ENCODE measurements at regions not wholly inside any gene's neighbourhood (a gene's known extent, or its start where the extent isn't known, plus 50 kb on each side); places are given as distances from the start of the nearest gene placed in this dataset.

DNA sequence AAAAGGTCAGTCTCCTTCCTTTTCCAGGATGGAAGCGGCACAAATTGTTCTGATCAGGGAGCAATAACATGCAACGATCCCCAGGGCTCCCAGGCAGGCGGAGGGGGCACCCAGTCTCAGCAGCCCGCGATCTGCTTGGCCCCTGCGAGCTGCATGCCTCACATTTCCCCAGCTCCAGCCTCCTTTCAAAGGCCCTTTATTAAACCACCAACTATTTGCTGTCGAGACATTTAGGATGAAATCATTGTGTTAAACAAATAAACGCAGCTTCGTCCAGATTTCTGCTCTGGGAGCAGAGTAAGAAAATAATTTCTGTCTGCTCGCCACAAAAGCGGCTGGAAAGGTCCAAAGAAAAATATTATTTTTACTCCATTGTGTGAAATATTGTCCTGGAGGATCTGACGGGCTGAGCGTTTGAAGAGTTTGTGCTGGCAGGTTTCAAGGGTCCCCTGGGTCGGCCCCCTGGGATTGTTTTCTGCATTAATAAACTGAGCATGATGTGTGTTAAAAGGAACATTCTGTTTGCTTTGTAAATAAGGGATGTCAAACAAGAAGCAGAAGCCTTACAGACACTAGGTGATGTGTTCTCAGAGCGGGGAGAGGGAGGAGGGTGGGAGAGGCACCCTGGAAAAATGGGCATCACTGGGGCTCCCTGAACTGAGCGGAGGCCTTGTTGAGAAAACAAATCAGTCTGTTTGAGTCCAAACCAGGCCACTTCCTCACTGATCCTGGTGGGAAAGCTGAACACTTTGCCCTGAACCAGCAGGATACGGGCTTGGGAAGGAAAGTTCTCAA is 110.1 kb downstream of the FOXD1 start:
- Histone ChIP-seq H3K4me3 (no peak overlapping the region), H3K9me3 (no peaks in the 10 kb centered on the region), H3K27ac (no peak overlapping the region), H3K36me3 (no peaks in the 10 kb centered on the region), H3K4me1 (no peaks in the 10 kb centered on the region), H3K27me3 (no peaks in the 10 kb centered on the region)
- TF ChIP-seq CTCF (IDR thresholded peaks at IDR 0.05): no peak
- no peak for TF ChIP-seq POLR2A (IDR thresholded peaks at IDR 0.05)
- no peak for TF ChIP-seq POLR2AphosphoS5 (IDR thresholded peaks at IDR 0.05; ENCODE audit: insufficient read depth in 1 of 2, low read depth in 1 of 2)
- no peak for DNase-seq (ENCODE audit: extremely low spot score in 2 of 2)
- intact Hi-C loops (cut with DNase I): no loop called here

DNA sequence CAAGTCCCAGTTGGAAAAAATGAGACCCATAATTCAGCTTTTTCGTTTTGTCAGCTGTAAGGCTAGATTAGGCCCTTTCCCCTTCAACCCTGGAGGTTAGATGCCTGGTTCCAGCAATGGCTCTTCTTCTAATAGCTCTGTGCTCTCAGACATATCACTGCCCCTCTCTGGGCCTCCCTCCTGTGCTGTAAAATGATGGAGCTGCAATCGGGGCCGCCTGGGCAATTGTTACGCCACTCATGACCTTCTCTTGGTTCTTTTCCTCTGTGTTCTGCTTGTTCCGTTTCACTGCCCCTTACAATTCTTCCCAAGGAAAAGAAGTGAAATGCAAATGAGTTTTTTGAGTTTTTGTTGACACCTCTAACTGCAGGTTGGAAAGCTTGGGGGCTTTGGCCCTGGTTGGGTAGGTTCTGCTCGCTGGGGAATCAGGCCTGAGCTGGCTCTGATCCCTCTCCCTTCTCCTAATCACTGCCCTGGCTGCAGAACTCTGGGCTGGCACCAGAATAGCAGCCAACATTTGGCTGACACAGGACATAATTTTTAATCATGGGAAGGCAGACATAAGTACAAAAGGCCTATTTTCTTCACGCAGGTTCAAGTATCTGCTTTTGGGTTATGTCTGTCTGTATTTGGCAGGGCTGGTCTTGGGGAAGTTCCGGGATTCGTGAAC is 110.9 kb downstream of the FOXD1 start:
- intact Hi-C loops (cut with DNase I): no loop called here
- H3K27ac ChIP-seq: no peak overlapping the region

GRCh38 chr5:73336366-73336765 is 112.2 kb downstream of the FOXD1 start:
- H3K9me3 ChIP-seq: no peaks in the 10 kb centered on the region
- DNase-seq (ENCODE audit: extremely low spot score in 2 of 2): no peak
- H3K36me3 ChIP-seq: no peaks in the 10 kb centered on the region
- no peaks in the 10 kb centered on the region for H3K4me1 ChIP-seq
- no peak overlapping the region for H3K27ac ChIP-seq
- H3K27me3 ChIP-seq: no peaks in the 10 kb centered on the region
- TF ChIP-seq POLR2AphosphoS5 (IDR thresholded peaks at IDR 0.05; ENCODE audit: insufficient read depth in 1 of 2, low read depth in 1 of 2) (no peak), CTCF (IDR thresholded peaks at IDR 0.05) (no peak), POLR2A (IDR thresholded peaks at IDR 0.05) (no peak)
- intact Hi-C loops (cut with DNase I): no loop called here
- no peak overlapping the region for H3K4me3 ChIP-seq

More for the DNA sequence above, 110.9 kb downstream of the FOXD1 start:
- H3K4me3 ChIP-seq: no peak overlapping the region
- TF ChIP-seq CTCF (IDR thresholded peaks at IDR 0.05) (no peak), POLR2AphosphoS5 (IDR thresholded peaks at IDR 0.05; ENCODE audit: insufficient read depth in 1 of 2, low read depth in 1 of 2) (no peak), POLR2A (IDR thresholded peaks at IDR 0.05) (no peak)
- no peaks in the 10 kb centered on the region for H3K9me3 ChIP-seq
- H3K4me1 ChIP-seq: no peaks in the 10 kb centered on the region
- DNase-seq (ENCODE audit: extremely low spot score in 2 of 2): no peak
- H3K27me3 ChIP-seq: no peaks in the 10 kb centered on the region
- no peaks in the 10 kb centered on the region for H3K36me3 ChIP-seq

- Histone ChIP-seq H3K27ac (no peak overlapping the region), H3K9me3 (no peaks in the 10 kb centered on the region), H3K36me3 (no peaks in the 10 kb centered on the region), H3K27me3 (no peaks in the 10 kb centered on the region), H3K4me3 (no peak overlapping the region), H3K4me1 (no peaks in the 10 kb centered on the region)
- intact Hi-C loops (cut with DNase I): no loop called here
- no peak for TF ChIP-seq POLR2AphosphoS5 (IDR thresholded peaks at IDR 0.05; ENCODE audit: insufficient read depth in 1 of 2, low read depth in 1 of 2)
- TF ChIP-seq POLR2A (IDR thresholded peaks at IDR 0.05): no peak
- TF ChIP-seq CTCF (IDR thresholded peaks at IDR 0.05): no peak
- DNase-seq (ENCODE audit: extremely low spot score in 2 of 2): no peak
These were observed 114.5 kb downstream of the FOXD1 start for GRCh38 chr5:73333944-73334703.
